ENCODE measurements at regions not wholly inside any gene's neighbourhood (a gene's known extent, or its start where the extent isn't known, plus 50 kb on each side); places are given as distances from the start of the nearest gene placed in this dataset.
"Not testable (repeated sequence)": the region's sequence is repeated elsewhere in the genome, so short reads cannot be mapped to it uniquely, and the experiment has no call there.

DNA sequence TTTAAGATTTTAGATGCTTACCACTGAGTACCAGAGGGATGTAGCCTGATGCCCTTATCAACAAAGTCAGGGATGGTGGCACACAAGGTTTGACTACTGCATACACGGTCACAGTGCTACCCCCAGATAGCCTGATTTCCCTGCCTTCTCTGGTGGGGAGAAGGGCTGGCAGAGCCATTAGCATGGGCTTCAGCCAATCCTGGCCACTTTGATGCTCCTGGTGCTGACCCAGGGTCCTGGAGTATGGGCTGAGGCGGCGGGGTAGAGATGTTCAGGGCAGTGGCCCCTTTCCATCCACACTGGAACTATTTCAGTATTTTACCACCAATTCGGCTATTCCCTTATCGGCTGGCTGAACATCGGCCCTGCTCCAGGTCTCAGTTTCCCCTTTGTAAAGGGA is 83.2 kb downstream of the POTEB3 start:
- no CpG with 5 or more reads among the region's 6 CpGs for WGBS, 2 donors
- ATAC-seq; H3K4me3 ChIP-seq; H3K27me3 ChIP-seq; H3K4me1 ChIP-seq; H3K36me3 ChIP-seq (replicated peaks in 1 of 2; ENCODE audit: insufficient read depth in 1 of 2, low read depth in 2 of 2); H3K9me3 ChIP-seq; DNase-seq; H3K27ac ChIP-seq; intact Hi-C loops (cut with DNase I): not testable (repeated sequence)

DNA sequence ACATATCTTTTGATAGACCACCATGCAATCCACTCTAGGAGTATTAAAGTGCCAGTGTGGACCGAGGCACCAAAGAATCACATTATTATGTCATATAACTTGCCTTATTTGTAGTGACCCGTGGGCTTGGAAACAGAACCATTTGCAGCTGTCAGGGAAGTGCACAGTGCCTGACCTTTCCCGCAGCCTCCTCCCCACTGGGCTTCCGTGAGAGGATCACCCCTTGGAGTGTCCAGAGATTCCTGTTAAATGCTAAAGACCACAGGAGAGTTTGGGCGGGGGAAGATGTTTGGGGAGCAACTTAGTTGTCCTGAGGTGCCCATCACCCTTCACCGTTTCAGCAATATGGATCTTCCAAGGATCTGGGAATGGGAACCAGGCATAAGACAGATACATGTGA is 84.4 kb downstream of the POTEB3 start:
- intact Hi-C loops (cut with DNase I); H3K4me3 ChIP-seq; H3K36me3 ChIP-seq (replicated peaks in 1 of 2; ENCODE audit: insufficient read depth in 1 of 2, low read depth in 2 of 2); H3K27me3 ChIP-seq; DNase-seq; ATAC-seq; H3K27ac ChIP-seq; H3K9me3 ChIP-seq; H3K4me1 ChIP-seq: not testable (repeated sequence)
- WGBS, 2 donors: 47% methylated on average over 3 of the region's 6 CpGs; no CpG with 5 or more reads in 1 of the 2 donors

DNA sequence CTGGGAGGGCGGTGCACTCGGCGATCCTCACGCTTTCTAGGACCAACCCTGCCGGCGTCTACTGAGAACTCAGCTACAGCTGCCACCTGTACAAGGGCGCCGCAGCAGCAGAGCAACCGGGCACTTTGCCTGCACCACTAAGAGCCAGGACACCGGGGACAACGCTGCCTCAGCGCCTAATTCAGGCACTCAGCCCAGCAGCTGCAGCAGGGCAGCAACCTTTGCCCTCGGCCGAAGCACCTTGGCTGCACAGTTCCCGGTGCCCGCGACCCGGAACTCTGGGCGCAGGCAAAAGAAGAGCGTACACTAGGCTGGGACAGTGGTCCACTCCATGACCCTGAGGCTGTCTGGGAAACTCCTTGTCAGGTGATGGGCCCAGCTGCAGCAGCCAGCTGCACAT is 85.7 kb downstream of the POTEB3 start:
- WGBS, 2 donors: no CpG with 5 or more reads among the region's 20 CpGs
- H3K27ac ChIP-seq; DNase-seq; H3K27me3 ChIP-seq; H3K4me3 ChIP-seq; H3K36me3 ChIP-seq (replicated peaks in 1 of 2; ENCODE audit: insufficient read depth in 1 of 2, low read depth in 2 of 2); ATAC-seq; intact Hi-C loops (cut with DNase I); H3K4me1 ChIP-seq; H3K9me3 ChIP-seq: not testable (repeated sequence)

DNA sequence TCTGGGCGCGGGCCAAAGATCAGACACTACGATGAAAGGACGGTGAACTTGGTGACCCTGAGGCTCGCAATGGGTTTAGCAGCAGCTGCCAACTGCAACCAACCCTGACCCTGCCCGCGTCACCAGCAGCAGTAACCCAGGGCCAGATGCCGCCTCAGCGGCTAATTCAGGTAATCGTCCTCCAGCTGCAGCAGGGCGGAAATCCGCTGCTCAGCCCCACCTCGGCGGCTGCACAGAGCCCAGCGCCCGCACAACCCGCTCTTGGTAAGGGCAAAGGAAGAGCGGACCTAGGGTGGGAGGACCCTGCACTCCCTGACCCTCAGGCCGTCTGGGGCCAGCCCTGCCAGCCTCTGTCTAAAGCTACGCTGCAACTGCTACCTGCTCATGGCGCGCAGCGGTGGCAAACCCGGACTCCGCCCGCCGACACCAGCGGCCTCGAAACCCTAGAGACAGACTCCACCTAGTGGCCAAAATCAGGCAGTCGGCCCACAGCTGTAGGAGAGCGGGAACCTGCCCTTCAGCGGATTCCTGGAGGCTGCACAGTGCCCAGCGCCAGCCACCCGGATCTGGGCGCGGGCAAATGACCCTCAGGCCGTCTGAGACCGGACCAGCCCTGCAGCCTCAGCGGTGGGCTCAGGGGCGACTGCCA is 87.5 kb downstream of the POTEB3 start:
- H3K36me3 ChIP-seq (replicated peaks in 1 of 2; ENCODE audit: insufficient read depth in 1 of 2, low read depth in 2 of 2); ATAC-seq; DNase-seq; H3K27ac ChIP-seq; H3K4me1 ChIP-seq; H3K27me3 ChIP-seq; H3K4me3 ChIP-seq; intact Hi-C loops (cut with DNase I); H3K9me3 ChIP-seq: not testable (repeated sequence)
- no CpG with 5 or more reads among the region's 40 CpGs for WGBS, 2 donors

DNA sequence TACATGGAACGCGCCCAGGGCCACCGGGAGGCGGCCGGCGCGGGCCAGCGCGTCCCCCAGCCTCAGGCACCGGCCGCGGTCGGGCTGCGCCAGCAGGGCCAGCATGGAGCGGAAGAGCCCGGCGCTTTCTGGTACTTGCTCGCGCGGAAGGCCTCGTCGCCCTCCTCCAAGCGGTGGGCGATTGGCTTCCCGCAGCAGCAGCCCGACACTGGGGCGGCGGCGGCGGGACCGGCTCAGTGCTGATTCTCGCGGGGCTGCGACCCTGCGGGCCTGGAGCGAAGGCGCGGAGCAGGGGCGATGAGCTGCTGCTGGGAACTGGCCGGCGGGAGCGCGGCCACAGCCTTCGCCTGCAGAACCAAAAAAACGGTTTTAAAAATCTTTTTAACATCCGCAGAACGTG is 95.3 kb downstream of the POTEB3 start:
- ATAC-seq; H3K36me3 ChIP-seq (replicated peaks in 1 of 2; ENCODE audit: insufficient read depth in 1 of 2, low read depth in 2 of 2); H3K27me3 ChIP-seq; intact Hi-C loops (cut with DNase I); DNase-seq; H3K9me3 ChIP-seq; H3K4me3 ChIP-seq; H3K4me1 ChIP-seq: not testable (repeated sequence)
- no CpG with 5 or more reads among the region's 47 CpGs for WGBS, 2 donors
- peak overlapping the region in 1 of 4 donors; percentile 63 for H3K27ac ChIP-seq

DNA sequence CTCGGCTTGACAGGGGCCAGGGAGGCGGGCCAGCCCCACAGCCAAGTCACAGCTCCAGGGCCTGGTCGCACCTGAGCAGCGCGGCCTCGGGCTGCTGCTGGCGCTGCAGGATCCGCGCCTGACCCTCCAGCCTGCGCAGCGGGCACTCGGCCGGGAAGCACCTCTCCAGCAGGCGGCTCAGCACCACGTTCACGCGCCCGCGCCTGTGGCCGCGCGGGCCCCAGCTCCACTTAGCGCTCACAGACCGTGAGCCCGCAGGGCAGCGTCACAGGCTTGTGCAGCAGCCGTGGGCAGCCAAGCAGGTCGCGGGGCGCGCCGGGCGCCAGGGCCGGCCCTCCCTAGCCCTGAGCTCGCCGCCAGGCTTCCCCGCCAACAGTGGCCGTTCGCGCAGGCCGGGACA is 95.8 kb downstream of the POTEB3 start:
- peak; percentile 64 for ATAC-seq
- intact Hi-C loops (cut with DNase I); H3K4me1 ChIP-seq; DNase-seq; H3K9me3 ChIP-seq; H3K4me3 ChIP-seq; H3K36me3 ChIP-seq (replicated peaks in 1 of 2; ENCODE audit: insufficient read depth in 1 of 2, low read depth in 2 of 2); H3K27ac ChIP-seq; H3K27me3 ChIP-seq: not testable (repeated sequence)
- WGBS, 2 donors: no CpG with 5 or more reads among the region's 41 CpGs

DNA sequence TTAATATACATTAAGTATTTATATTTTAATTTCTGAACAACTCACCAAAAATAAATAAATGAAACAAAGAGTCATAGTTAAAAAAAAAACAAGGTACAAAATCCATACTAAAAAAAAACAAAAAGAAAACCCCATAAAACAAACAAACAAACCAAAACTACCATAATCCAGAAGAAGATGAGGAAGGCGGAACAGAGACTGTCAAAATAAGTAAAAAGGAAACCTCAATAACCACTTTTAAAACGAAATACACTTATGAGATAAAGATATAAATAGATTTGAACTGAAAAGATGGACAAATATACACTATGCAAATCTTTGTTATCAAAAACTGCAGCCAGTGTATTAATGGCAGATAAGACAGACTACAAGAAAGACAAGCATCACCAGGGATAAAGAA is 103.3 kb downstream of the POTEB3 start:
- DNase-seq; H3K27ac ChIP-seq; H3K4me3 ChIP-seq; H3K36me3 ChIP-seq (replicated peaks in 1 of 2; ENCODE audit: insufficient read depth in 1 of 2, low read depth in 2 of 2); H3K9me3 ChIP-seq; intact Hi-C loops (cut with DNase I); ATAC-seq; H3K4me1 ChIP-seq; H3K27me3 ChIP-seq: not testable (repeated sequence)
- WGBS, 2 donors: no CpG with 5 or more reads among the region's 2 CpGs

DNA sequence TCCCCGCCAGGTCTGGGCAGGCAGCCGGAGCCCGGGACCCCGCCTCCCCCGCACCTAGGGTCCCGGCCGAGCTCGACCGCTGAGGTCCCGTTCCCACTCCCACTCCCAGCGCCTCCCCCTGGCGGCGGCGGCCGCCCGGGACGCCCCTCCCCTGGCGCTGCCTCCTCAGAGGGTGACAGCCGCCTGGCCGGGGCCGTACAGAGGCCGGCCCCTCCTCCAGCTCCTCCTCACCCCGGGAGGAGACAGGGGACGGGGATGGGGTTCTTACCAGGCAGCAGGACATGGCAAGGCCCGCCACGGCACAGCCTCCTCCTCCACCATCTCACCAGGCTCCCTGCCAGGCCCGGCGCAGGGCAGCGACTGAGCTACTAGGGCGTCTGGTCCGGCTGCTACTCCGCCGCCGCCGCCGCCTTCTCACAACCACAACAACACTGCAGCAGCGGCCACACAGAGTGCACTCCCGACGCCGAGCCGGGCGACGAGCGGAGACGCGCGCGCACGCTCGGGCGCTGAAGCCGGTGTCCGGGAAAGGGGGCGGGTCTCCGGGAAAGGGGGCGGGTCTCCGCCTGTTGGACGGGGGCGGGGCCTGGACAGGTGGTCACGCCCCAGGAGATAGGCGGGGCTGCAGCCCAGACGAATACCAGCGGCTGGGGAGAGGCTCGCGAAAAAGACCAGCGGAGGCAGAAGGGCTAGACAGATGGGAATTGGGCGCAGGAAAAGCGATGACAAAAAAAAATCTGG is 115.4 kb downstream of the POTEB3 start:
- ATAC-seq (peak; percentile 79), DNase-seq (peak in 2 of 4 donors; percentile 10 to 13)
- H3K4me1 ChIP-seq; H3K36me3 ChIP-seq (replicated peaks in 1 of 2; ENCODE audit: insufficient read depth in 1 of 2, low read depth in 2 of 2); intact Hi-C loops (cut with DNase I); H3K27ac ChIP-seq; H3K9me3 ChIP-seq; H3K27me3 ChIP-seq; H3K4me3 ChIP-seq: not testable (repeated sequence)
- WGBS, 2 donors: 40% methylated on average over 5 of the region's 68 CpGs; no CpG with 5 or more reads in 1 of the 2 donors

DNA sequence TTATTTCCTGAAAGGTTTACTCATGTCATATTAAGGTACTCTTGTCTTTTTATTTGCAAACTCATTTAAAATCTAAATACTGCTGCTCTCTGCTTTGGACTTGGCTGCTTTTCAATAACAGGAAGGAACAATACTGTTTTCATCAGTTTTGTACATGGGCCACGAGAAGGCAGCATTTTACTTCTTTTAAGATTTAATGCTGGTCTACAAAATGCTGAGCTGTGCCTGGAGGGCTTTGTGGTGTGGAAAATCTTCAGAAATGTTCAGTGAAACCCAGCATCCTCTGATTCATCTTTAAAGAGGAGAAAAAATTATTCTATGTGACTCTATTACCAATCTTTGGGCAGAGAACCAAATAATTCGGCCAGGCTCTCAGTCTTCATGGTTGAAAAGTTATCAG is 155.9 kb downstream of the POTEB3 start:
- H3K27ac ChIP-seq; intact Hi-C loops (cut with DNase I); H3K4me3 ChIP-seq; H3K9me3 ChIP-seq; H3K4me1 ChIP-seq; DNase-seq; H3K36me3 ChIP-seq (replicated peaks in 1 of 2; ENCODE audit: insufficient read depth in 1 of 2, low read depth in 2 of 2); H3K27me3 ChIP-seq: not testable (repeated sequence)
- 14 to 19% methylated on average over 1 of the region's 2 CpGs for WGBS, 2 donors
- ATAC-seq: peak; percentile 60

DNA sequence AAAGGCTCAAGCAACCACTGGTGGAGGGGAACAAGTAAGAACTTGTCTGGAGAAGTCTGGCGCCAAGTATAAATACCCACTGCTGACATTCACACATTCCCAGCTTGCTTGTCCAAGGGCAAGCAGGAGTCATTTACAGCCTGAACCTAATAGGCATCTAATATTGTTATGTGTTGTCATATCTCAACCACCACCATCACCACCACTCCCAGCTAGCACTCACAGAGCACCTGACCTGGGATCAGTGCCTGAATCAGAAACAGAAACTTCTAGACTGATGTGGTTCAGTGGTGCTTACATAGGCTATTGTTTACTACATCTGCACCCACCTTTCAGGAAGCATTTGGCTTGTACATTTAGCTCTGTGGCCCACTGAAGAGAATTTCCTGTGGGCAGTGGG is 157.1 kb downstream of the POTEB3 start:
- not testable (repeated sequence) for ATAC-seq

DNA sequence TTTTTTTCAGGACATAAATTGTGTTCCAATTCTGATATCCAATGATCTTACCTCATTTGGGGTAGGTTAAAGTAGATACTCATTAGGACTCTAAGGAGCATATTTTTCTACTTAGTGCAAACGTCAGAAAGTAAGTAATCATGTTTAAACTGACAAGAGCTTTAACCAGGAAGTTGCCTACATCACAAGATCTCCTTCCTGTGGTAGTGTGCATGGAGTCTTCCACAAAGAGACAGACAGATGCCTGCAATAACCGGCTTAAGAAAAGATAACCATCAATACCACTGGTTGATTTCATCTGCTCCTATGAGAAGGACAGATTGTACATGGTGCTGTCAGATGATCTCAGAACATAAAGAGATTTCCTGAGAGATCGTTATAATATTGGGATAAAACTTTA is 160.0 kb downstream of the POTEB3 start:
- H3K9me3 ChIP-seq; H3K4me1 ChIP-seq; H3K27me3 ChIP-seq; H3K4me3 ChIP-seq; intact Hi-C loops (cut with DNase I); H3K36me3 ChIP-seq (replicated peaks in 1 of 2; ENCODE audit: insufficient read depth in 1 of 2, low read depth in 2 of 2); ATAC-seq; DNase-seq; H3K27ac ChIP-seq: not testable (repeated sequence)
- no CpG with 5 or more reads among the region's 3 CpGs for WGBS, 2 donors

More for the DNA sequence above, 157.1 kb downstream of the POTEB3 start:
- H3K9me3 ChIP-seq; H3K27ac ChIP-seq; intact Hi-C loops (cut with DNase I); H3K4me3 ChIP-seq; H3K4me1 ChIP-seq; H3K36me3 ChIP-seq (replicated peaks in 1 of 2; ENCODE audit: insufficient read depth in 1 of 2, low read depth in 2 of 2); DNase-seq; H3K27me3 ChIP-seq: not testable (repeated sequence)
- no CpG with 5 or more reads among the region's 1 CpG for WGBS, 2 donors

All from body of pancreas (tissue), 4 donors.